Transverse colon (tissue), 4 donors: ENCODE measurements at regions not wholly inside any gene's neighbourhood (a gene's known extent, or its start where the extent isn't known, plus 50 kb on each side); places are given as distances from the start of the nearest gene placed in this dataset.

Source experiments
- DNase-seq: peaks from one replicate; pipeline ENCODE4 v3.0.0-alpha.2; 2019
- H3K27ac ChIP-seq, 4 donors: fragments of 200-600 bp; sonication (generic); 2 replicates each; pipeline ENCODE4 v1.5.1; 2016 to 2018; ENCODE audit warnings: inconsistent platforms in 4 of 4
- H3K27me3 ChIP-seq: fragments of 200-600 bp; sonication (generic); 2 replicates; pipeline ENCODE4 v1.5.1; 2017; ENCODE audit warnings: inconsistent platforms
- H3K36me3 ChIP-seq, 4 donors: fragments of 200-600 bp; sonication (generic); 2 replicates each; pipeline ENCODE4 v1.5.1; 2017 to 2019; ENCODE audit warnings: inconsistent platforms in 4 of 4
- H3K4me1 ChIP-seq, 4 donors: fragments of 200-600 bp; sonication (generic); 2 replicates each; pipeline ENCODE4 v1.5.1; 2017 to 2020; ENCODE audit warnings: inconsistent platforms in 4 of 4
- H3K4me3 ChIP-seq, 4 donors: fragments of 200-600 bp; sonication (generic); 1 replicate in 1 of 4; 2 replicates in 3 of 4; pipeline versions ENCODE4 v1.5.1 to v1.6.1; 2017 to 2019; ENCODE audit warnings: inconsistent platforms in 4 of 4
- H3K9me3 ChIP-seq, 2 donors: fragments of 200-600 bp; sonication (generic); 2 replicates each; pipeline ENCODE4 v1.5.1; 2017 to 2019; ENCODE audit warnings: inconsistent platforms in 2 of 2
- EP300 ChIP-seq: sonication (generic); formaldehyde crosslinking; IDR thresholded peaks from one replicate; pipeline ENCODE4 v1.6.1; 2017; ENCODE audit warnings: antibody characterized with exemption, low read depth
- POLR2A ChIP-seq: fragments of 450-650 bp; IDR thresholded peaks from one replicate; pipeline ENCODE4 v1.6.1; 2016; ENCODE audit warnings: antibody characterized with exemption, mild to moderate bottlenecking, moderate library complexity
- POLR2AphosphoS5 ChIP-seq, 3 donors: sonication (generic); formaldehyde crosslinking; IDR thresholded peaks; one replicate each; pipeline ENCODE4 v1.6.1; 2016; ENCODE audit warnings: antibody characterized with exemption in 3 of 3
- WGBS, 2 donors: methylation state at CpG; one replicate each; pipeline ENCODE4 v1.1.5; 2018; ENCODE audit warnings: low coverage in 1 of 2; 5-methylcytosine and 5-hydroxymethylcytosine counted together
- in situ Hi-C, 4 donors: fragments of 200-750 bp; cut with MboI; loops; one replicate each; pipeline versions ENCODE4 v1.15.0 to v1.15.1; 2017; ENCODE audit warnings: low sequenced_read_pairs in 3 of 4, low pct_ligation_motif_present in 1 of 4, low pct_unique_long_range_greater_than_20kb in 1 of 4
- intact Hi-C: fragments of 100-400 bp; cut with DNase I; formaldehyde crosslinking; loops from one replicate; pipeline ENCODE4 v1.15.1; 2023; ENCODE audit warnings: low total_unique reads
- TF ChIP-seq, protein P1 (sequence below), 5 experiments: fragments of 200-600 bp in 3 of 5; fragments of 450-650 bp in 2 of 5; sonication (generic) in 3 of 5; IDR thresholded peaks; 1 replicate in 2 of 5; 2 replicates in 3 of 5; pipeline ENCODE4 v1.5.1; 2016 to 2017; ENCODE audit warnings: antibody characterized with exemption in 5 of 5, inconsistent platforms in 3 of 5, mild to moderate bottlenecking in 2 of 5, moderate library complexity in 1 of 5

DNA sequence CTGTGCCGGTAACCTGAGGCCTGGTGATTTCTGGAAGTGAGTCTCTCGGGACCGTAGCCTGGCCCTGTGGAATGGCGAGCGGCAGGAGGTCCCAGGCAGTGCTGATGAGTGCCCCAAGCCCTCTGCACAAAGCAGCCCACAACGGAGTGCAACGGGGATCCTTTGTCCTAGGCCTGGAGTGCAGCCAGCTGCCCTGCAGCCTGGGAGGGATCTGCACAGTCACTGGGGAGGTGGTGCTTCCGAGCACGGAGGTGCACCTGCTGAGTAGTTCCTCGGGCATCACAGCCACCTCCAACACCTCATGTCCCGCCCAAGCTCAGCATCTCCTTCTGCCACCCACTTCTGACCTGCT, 162.8 kb upstream of the ZMIZ1 start:
- Histone ChIP-seq H3K36me3 (no peaks in the 10 kb centered on the region), H3K27me3 (no peaks in the 10 kb centered on the region), H3K9me3 (no peaks in the 10 kb centered on the region), H3K27ac (no peak overlapping the region), H3K4me3 (no peak overlapping the region), H3K4me1 (no peaks in the 10 kb centered on the region)
- intact Hi-C loops, result no loop called here
- in situ Hi-C loops, result no loop called here
- TF ChIP-seq, protein P1, sequence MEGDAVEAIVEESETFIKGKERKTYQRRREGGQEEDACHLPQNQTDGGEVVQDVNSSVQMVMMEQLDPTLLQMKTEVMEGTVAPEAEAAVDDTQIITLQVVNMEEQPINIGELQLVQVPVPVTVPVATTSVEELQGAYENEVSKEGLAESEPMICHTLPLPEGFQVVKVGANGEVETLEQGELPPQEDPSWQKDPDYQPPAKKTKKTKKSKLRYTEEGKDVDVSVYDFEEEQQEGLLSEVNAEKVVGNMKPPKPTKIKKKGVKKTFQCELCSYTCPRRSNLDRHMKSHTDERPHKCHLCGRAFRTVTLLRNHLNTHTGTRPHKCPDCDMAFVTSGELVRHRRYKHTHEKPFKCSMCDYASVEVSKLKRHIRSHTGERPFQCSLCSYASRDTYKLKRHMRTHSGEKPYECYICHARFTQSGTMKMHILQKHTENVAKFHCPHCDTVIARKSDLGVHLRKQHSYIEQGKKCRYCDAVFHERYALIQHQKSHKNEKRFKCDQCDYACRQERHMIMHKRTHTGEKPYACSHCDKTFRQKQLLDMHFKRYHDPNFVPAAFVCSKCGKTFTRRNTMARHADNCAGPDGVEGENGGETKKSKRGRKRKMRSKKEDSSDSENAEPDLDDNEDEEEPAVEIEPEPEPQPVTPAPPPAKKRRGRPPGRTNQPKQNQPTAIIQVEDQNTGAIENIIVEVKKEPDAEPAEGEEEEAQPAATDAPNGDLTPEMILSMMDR (IDR thresholded peaks at IDR 0.05), result no peak
- TF ChIP-seq POLR2A, result no peak
- DNase-seq, result no peak
- 75% methylated on average over 11 of the region's 11 CpGs; no CpG with 5 or more reads in 1 of the 2 donors for WGBS, 2 donors

DNA sequence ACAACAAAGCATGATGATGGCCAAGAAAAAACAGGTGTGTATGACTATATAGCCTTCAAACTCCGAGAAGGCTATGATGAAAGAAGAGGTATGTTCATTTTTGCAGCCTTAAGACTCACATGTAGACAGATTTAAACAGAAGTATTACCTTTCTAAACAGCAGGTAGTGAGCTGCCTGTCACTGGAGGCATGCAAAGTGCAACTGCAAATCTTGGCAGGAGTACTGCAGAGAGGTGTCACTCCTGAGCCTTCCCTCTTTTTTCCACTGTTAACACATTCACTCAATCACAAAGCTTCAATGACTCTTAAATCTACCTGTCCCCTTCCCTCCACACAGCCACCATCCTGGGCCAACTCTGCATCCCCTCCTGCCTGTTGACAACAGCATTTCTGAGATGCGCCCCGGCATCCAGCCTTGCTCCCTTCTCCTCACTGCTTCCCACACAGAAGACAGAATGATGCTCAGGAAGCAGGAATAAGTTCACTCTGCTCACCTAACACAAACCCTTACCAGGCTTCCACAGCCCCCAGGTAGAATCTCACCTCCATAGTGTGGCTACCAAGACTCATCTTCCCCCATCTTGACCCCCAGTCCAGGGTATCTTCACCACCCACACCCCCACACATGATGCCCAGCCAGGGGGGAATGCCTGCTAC, 161.9 kb upstream of the ZMIZ1 start:
- intact Hi-C loops, result no loop called here
- no peak for TF ChIP-seq POLR2A
- TF ChIP-seq EP300, result no peak
- TF ChIP-seq, protein P1 (IDR thresholded peaks at IDR 0.05), result no peak
- no peak for TF ChIP-seq POLR2AphosphoS5 (IDR thresholded peaks at IDR 0.05)
- Histone ChIP-seq H3K4me3 (no peak overlapping the region), H3K4me1 (no peaks in the 10 kb centered on the region), H3K27ac (no peak overlapping the region), H3K27me3 (no peaks in the 10 kb centered on the region), H3K9me3 (no peaks in the 10 kb centered on the region), H3K36me3 (no peaks in the 10 kb centered on the region)
- in situ Hi-C loops, result no loop called here
- 83 to 87% methylated on average over 3 of the region's 3 CpGs for whole genome bisulfite sequencing, 2 donors
- DNase-seq, result no peak

DNA sequence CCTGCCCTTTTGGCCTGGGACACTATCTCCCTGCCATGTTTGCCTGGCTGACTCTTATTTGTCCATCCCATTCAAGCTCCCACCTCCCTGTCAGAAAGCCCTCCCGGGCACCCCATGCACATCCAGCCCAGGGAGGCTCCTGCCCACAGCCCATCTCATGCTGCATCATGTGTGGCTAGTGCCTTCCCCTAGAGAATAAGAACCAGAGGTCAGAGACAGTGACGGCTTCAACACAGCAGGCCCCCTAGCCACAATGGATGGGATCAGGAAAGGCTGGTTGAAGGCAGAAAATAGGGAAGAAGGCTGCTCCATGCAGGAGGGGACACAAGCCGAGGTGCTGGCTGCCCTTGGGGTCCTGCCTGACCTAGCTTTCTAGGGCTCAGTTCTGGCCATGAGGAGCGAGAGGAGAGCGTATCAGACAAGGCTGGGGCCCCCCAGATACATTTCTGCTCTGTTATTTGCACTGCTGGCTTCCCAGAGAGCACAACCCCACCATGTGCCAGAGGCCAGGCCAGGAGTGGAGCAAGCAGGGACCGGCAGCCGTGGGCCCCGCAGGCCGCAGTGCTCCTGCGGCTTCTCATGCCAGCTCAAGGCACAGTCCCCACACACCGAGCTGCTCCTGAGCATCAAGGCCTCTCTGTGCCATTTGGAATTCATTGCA, 161.1 kb upstream of the ZMIZ1 start:
- H3K27me3 ChIP-seq, result no peaks in the 10 kb centered on the region
- H3K27ac ChIP-seq, result no peak overlapping the region
- H3K4me1 ChIP-seq, result no peaks in the 10 kb centered on the region
- no peaks in the 10 kb centered on the region for H3K36me3 ChIP-seq
- DNase-seq, result no peak
- in situ Hi-C loops (no loop called here), intact Hi-C loops (no loop called here)
- no peak for TF ChIP-seq EP300
- no peak for TF ChIP-seq POLR2AphosphoS5 (IDR thresholded peaks at IDR 0.05)
- TF ChIP-seq, protein P1 (IDR thresholded peaks at IDR 0.05), result no peak
- TF ChIP-seq POLR2A, result no peak
- no peak overlapping the region for H3K4me3 ChIP-seq
- H3K9me3 ChIP-seq, result no peaks in the 10 kb centered on the region
- 78 to 98% methylated on average over 4 to 10 of the region's 11 CpGs for WGBS, 2 donors

DNA sequence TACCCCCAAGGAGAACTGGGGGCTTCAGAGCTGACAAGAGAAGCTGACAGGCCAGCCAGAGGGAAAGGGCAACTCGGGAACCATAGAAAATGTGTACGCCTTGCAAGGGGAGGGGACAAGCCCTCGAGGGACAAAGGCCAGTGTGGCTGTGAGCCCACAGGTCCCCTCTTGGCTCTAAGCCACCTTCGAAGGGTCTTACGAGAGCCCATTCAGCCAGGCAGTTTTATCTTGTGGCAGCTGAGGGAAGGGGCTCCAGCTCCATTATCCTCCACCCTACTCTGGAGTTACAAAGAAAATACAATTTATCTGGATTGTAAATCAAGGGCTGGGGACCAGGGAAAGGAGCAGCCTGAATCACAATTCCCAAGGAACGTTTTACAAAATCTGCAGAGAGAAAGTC, 159.5 kb upstream of the ZMIZ1 start:
- H3K4me3 ChIP-seq, result no peak overlapping the region
- no peaks in the 10 kb centered on the region for H3K36me3 ChIP-seq
- WGBS, 2 donors, result 62 to 63% methylated on average over 2 to 6 of the region's 6 CpGs
- no peaks in the 10 kb centered on the region for H3K9me3 ChIP-seq
- no peak for DNase-seq
- intact Hi-C loops, result no loop called here
- no peak for TF ChIP-seq POLR2A
- no peak for TF ChIP-seq EP300
- TF ChIP-seq, protein P1 (IDR thresholded peaks at IDR 0.05), result no peak
- no peak for TF ChIP-seq POLR2AphosphoS5 (IDR thresholded peaks at IDR 0.05)
- peaks cover 0 to 11% (median 6%) of the 10 kb centered on the region in 4 donors for H3K4me1 ChIP-seq
- no peaks in the 10 kb centered on the region for H3K27me3 ChIP-seq
- in situ Hi-C loops, result no loop called here
- no peak overlapping the region for H3K27ac ChIP-seq
